DND-41 (cell line): ENCODE measurements at regions not wholly inside any gene's neighbourhood (a gene's known extent, or its start where the extent isn't known, plus 50 kb on each side); places are given as distances from the start of the nearest gene placed in this dataset.

ENCODE experiments used
- CTCF ChIP-seq: IDR thresholded peaks from 2 replicates; pipeline ENCODE4 v1.5.1; 2012; ENCODE audit warnings: borderline replicate concordance, low read length, moderate library complexity, mild to moderate bottlenecking; ENCODE audit not compliant: poor library complexity, severe bottlenecking; ENCODE audit errors: extremely low read depth
- EZH2 ChIP-seq: IDR thresholded peaks from 3 replicates; pipeline ENCODE4 v1.6.1; 2012; ENCODE audit warnings: borderline replicate concordance, low read depth, mild to moderate bottlenecking, moderate library complexity, low read length, inconsistent platforms; ENCODE audit not compliant: severe bottlenecking

GRCh38 chr5:42919600-42919999 lies 107.9 kb upstream of the SELENOP start:
- TF ChIP-seq EZH2 (no peak), CTCF (no peak)
